GM18870 (cell line): ENCODE measurements at regions not wholly inside any gene's neighbourhood (a gene's known extent, or its start where the extent isn't known, plus 50 kb on each side); places are given as distances from the start of the nearest gene placed in this dataset.
"Not testable (repeated sequence)": the region's sequence is repeated elsewhere in the genome, so short reads cannot be mapped to it uniquely, and the experiment has no call there.

Experiments
- ATAC-seq: cut with Tn5 transposase; IDR thresholded peaks from one replicate; pipeline ENCODE4 v1.9.1; 2021; ENCODE audit warnings: moderate library complexity; ENCODE audit not compliant: unreplicated experiment

DNA sequence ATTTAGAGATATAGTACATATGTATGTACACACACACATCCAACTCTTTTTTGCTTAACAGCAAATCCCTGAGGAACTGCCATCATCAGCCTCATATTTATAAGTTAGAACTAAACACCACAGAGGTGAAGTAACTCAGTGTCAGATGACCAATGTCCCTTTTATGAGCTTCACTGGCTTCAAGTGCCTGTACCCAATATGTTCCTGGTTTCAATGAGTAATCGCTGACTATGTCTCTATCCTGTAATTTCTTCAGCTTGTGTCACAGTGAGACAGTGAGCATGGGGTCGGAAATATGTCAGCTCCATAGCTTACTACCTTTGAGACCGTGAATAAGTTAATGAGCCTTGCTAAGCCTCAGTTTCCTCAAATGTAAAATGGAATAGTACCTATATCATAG lies 136.2 kb upstream of the RASGEF1B start:
- ATAC-seq = no peak

DNA sequence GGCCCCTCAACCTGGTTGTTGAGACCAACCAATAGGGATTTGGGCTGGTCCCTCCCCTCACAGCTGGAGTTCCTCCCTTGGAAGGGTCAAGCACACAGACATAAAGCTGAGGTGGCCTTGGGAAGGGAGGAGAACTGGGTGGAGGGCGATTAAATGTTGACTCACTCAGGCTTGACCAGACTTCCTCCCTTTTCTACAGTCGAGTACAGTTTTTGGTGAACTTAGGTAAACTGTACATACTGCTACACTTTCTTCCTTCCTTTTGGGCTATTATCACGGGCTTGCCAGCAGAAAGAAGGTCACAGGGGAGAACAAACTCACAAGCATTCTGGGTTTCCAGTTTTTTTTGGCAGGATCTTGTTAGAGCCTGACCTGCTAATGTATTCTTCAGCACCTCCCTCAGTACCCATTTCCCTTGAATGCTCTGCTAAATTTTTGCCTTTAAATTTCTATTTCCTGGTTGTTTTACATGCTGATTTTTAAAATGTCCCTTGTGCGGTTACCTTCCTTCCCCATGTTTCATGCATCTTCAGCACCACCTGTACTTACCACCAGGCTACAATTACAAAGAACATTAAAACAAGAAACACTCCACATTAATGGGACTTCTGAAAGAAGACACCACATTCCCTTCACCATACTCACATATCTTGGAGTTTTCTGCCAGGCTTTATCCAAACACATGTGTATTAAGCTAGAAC lies 135.2 kb upstream of the RASGEF1B start:
- no peak for ATAC-seq

DNA sequence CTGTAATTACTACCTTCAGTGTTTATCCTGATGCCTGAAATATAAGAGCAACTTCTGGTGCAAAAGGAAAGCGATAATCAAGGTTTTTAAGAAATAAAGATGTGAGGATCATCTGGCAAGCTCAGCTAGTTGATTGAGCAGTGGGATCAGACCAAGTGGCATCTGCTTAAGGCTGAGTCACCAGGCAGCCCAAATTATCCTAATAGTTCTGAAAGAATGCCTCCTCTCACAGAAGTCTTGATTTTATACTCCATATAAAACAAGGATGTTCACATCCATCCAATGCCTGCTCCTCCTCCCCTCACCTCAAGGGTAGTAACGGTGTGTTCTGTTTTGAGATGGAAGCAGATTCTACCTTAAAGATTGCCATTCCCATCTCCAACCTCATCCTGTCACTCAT lies 134.5 kb upstream of the RASGEF1B start:
- ATAC-seq = no peak

DNA sequence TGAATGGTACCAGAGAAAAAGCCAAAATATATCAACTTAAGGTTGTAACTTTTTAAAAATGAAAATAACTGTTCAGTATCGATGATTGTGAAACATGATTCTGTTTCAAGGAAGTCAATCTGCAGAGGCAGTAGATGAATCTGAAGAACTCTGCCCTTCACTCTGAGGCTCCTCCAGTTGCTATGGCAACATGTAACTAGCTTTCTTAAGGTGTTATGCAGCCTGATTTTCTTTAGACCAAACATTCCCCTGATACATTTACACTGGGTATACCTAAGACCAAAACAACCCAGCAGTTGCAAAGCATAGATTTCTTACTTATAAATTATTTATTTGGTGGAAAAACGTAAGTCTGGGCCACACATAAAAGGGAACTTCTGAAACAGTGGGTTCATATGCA lies 133.6 kb upstream of the RASGEF1B start:
- no peak for ATAC-seq

DNA sequence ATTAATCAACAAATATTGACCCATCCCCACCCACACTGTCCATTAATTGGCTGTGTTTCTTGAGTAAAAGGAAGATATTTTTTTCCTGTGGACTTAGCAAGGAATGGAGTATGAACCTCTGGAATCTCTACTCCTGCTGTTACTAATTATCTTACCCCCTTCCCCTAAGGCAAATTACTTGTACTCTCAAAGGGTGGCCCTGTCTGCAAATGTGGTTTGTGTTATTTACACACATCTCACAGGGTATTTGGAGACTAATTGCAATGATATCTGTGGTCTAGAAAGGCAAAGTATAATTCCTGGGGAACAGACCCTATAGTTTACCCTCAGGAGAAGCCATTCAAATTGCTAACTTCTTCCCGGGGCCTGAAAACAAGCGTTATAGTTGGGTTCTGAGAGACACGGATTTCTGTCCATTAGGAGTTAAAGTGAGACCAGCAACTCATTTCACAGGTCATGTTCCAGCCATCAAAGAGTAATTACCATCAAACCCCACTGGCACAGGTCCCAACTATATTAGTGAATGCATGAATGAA lies 133.0 kb upstream of the RASGEF1B start:
- ATAC-seq = no peak

DNA sequence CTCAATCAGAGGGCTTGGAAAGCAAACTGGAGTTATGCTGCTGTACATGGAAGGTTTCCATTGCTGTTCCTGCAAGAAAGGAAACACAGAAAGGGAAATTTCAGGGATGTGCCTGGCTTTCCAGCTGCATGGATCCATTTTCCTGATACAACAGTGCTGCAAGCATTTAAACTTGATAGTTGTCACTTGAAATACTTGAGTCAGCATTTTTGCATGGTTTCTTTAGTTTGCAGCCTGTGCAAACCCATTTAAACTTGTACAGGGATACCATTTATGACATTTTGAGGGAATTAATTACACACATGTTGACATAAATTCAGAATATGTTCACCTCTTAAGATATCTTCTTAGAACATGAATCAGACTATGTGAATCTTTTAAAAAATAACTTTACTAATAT lies 131.1 kb upstream of the RASGEF1B start:
- ATAC-seq = no peak

DNA sequence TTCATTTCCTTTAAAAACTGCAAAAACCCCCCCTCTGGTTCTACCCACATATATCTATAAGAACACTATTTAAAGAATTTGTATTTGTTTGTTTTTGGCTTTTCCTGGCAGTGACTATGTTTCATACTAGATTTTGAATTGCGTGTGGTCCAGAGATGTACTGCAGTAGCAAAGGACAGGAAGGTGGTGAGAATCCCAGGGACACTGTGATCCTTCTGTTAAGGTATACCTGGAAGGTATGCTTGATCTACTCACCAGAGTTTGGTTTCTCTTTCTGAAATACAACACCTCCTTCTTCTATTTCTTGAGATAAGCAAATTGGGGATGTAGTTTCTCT lies 129.6 kb upstream of the RASGEF1B start:
- ATAC-seq = no peak

DNA sequence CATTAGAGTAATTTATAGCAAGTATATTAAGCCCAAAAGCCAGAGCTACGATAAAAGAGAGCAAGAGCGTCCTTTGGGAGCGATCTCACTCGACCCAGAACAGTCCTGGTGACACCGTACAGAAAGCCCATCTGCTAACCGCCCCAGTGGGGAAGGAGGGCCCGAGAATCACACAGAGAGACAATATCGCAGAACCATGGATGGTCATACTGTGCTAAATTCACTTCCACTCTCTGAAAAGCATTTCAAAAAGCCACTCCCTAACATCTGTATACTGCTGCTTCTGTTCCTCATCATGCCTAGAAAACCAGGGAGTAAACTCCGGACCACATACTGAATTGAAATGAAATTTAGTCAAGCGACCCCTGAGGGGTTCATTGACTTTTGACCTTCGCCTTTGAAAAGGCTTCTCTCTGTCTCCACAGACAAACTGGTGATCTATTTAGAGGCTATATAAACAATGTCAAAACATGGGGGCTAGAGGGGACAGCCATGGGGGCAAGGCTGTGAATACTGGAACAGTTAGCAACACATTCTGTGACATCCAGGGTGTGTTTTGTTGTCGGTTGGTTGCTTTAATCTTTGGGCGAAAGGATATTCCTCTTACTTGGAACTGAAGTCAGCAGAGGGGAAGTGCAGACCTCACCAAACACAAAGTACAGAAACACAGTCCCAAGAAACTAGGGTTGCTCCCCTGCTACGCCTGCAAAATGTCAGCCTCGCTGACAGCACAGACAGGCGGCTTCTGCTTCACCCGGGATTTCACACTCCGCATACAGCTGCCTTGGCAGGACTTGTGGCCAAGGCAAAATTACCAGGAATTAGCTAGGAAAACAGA lies 129.0 kb upstream of the RASGEF1B start:
- no peak for ATAC-seq

DNA sequence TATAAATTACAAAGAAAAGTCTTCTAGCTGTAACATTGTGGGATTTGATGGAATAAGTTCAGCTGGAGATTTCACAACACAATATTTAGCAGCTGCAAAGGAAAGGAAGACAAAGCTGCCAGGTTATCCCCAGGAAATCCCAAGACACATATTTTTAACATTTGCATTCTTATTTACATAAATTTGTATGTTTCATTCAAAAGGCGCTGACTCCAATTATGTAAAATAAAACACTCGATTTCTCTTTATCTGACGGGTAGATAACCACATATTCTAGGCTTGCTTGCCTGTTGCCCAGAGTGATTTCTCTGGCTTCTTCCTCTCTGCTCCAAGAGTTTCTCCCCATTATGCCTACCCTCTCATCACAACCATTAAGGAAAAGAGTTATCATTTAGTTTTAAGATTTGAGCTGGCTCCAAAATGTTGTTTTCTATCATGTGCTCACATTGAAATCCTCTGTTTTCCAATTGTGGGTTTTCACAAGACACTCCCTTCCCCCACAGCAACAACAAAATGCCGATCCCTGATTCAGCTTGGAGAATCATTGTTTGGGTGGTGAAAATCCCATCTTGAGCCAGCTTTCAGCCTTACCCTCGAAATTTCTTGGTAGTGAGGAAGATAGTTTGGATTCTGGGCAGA lies 128.2 kb upstream of the RASGEF1B start:
- ATAC-seq = no peak

DNA sequence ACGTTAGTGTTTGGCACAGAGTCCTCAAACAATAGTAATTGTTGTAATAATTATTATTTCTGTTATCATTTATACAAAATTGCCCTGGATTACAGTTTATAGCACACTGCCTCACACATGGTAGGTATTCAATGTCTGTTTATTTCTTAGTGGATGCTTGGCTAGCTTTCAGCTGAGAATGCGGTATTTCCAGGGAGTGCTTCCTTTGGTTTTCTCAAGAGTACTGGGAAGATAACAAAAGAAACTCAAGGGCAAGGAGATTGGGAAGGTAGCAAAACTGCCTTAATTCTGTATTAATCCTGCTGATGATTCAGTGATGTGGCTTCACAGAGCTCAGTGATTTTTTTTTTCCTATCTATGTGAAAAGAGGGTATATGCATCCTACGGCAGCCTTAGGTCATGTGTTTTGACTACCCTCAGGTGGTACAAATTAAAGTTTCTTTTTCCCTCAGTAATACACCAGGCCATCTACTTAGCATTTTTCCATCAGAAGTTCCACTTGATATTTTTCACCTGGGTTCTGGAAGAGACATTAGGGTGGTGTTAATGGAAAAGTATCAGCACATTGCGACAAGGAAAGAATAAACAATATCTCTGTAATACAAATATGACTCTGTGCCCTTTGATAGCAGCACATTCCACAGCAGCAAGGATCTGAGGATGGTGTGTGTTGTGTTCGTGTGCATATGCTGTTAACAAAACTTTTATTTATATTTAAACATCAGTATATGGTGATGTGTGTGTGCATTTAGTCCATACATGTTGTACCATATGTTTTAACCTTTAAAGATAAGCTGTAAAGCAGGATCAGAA lies 124.3 kb upstream of the RASGEF1B start:
- no peak for ATAC-seq

DNA sequence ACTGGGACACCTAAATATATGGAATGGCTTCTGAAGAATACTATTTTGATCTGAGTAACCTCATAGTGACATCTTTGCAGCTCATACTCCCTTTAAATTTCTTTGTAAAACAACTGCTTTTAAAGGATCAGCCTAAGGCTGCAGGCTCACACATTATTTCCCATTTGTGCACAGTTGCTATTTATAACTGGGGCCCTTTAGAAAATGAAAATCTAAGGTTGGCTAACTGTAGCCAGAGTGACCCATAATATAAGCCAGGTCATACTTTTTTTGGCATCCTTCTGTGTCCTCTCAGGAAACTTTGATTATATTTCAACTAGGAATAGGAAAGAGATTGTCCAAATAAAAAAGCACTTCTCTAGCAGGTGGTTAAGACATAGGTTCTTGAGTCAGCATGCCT lies 123.6 kb upstream of the RASGEF1B start:
- no peak for ATAC-seq

DNA sequence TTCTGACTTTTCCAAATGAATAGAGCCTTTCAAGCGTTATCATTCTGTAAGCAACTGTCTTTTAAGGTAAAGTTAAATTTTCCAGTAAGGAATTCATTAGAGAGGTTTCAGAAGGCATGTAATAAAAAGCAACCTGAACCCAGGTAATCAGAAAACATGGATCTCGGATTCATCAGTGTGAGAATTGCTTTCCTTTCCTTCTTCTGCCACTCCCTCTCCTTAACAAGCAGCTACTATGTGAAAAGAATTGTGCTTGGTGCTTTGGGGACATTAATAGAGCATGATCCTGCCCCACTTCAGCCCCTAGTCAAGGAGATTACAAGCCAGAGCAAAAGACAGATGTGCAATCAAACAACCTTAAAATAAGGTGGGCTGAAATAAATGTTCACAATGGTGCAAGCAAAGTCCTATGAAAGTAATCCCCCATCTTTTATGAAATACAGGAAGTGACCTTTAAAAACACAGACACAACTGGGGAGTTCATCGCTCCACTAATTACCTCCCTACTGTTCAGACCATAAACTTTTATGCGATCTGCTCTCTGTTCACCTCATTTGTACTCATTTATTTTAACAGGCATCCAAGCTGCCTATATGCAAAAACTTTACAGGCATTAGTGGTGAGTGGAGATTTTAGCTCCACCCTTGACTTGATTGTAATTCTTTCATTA lies 122.9 kb upstream of the RASGEF1B start:
- ATAC-seq = no peak

DNA sequence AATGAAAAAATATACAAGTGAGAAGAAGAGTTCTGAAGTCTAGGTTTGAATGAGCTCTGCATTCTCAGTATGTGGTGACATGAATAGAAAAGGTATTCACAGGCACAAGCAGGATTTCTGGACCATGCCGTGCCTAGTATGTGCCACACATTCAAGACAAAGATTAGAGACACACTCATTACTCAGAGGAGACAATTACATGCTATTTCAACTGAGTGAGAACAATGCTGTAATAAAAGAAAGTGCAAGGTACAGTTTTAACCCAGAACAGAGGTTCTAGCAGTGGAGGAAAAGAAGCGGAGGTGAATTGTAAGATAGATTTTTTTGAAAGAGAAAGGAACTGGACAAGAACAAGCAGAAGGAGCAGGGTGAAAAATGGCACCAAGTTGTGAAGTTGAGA lies 121.0 kb upstream of the RASGEF1B start:
- ATAC-seq = no peak

DNA sequence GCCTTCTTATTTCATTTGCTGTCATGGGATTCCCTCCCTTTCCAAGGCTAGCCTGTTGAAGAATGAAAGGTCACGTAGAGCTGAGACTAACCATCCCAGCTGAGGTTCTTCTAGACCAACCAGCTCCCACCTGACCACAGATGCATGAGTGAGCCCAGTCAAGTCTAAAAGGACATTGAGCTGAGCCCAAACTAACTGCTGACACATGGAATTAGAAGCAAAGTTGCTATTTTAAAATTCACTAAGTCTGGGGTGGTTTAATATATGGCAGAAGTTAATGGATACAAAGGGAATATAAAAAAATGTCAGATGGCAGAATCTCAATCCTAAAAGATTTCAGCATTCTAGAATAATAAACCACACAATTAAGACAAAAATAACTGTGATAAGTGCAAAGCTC lies 118.9 kb upstream of the RASGEF1B start:
- no peak for ATAC-seq

DNA sequence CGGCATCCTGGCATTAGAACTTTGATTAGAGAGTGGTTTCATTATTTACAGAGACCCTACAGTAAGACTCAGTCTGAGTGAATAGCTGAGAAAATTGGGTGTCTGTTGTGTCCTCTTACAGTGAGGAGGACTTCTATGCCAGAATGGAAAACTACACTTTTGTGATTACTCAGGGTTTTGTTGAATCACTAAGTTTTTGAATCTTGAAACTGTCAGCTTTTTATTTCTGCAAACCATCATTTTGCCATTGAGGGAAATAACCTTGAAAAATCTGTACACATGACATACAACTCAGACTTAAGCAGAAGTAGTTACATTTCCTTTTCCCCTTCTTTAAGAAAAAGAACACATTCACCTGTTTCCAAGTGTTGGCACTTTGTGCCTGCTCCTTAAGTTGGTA lies 117.6 kb upstream of the RASGEF1B start:
- no peak for ATAC-seq

DNA sequence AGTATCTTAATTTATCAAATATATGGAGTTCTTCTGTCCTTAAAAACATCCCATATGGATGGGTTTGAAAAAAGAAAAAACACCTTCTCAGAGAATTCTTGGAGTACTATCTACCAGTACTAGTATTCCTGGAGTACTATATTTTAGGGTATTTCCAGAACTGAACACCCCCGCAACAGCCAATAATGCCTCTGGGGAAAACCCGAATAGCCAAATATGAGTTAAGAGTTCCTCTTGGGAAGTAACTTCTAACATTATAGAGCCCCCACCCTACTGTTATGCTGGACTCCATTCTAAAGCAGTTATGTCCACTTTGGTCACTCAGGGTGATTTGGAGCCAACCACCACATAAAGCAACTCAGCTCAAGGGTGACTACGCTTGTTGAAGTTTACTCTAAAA lies 115.0 kb upstream of the RASGEF1B start:
- ATAC-seq = no peak

DNA sequence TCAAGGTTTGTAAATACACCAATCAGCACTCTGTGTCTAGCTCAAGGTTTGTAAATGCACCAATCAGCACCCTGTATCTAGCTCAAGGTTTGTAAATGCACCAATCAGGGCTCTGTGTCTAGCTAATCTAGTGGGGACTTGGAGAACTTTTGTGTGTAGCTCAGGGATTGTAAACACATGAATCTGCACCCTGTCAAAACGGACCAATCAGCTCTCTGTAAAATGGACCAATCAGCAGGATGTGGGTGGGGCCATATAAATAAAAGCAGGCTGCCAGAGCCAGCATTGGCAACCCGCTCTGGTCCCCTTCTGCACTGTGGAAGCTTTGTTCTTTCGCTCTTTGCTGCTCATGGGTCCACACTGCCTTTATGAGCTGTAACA lies 109.3 kb upstream of the RASGEF1B start:
- not testable (repeated sequence) for ATAC-seq

DNA sequence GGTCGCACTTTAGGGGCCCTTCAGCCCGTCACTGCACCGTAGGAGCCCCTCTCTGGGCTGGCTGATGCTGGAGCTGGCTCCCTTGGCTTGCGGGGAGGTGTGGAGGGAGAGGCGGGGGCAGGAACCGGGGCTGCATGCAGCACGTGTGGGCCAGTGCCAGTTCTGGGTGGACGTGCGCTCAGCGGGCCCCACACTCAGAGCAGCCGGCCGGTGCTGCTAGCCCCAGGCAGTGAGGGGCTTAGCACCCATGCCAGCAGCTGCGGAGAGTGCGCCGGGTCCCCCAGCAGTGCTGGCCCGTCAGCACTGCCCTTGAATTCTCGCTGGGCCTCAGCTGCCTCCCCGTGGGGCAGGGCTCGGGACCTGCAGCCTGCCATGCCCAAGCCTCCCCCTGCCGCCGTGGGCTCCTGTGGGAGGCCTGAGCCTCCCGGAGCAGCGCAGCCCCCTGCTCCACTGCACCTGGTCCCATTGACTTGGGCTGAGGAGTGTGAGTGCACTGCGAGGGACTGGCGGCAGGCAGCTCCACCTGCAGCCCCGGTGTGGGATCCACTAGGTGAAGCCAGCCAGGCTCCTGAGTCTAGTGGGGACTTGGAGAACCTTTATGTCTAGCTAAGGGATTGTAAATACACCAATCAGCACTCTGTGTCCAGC lies 108.8 kb upstream of the RASGEF1B start:
- ATAC-seq = no peak

DNA sequence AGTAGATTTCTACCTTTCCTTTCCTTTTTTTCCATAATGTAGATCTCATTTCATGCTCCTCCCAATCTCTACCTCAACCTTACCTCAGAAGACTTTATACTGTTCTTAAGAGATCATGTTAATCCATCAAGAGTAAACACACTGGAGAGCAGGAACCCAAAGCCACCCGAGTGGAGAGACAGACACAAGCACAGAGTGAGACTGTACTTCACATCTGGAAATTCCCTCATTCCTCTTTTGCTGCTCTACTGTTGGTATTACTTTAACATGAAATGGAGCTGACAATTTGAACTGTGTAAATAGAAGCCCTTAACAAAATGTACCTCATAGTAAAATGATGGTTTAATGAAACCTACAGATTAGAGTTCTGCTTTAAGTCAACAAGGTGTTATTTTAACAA lies 105.7 kb upstream of the RASGEF1B start:
- ATAC-seq = no peak

DNA sequence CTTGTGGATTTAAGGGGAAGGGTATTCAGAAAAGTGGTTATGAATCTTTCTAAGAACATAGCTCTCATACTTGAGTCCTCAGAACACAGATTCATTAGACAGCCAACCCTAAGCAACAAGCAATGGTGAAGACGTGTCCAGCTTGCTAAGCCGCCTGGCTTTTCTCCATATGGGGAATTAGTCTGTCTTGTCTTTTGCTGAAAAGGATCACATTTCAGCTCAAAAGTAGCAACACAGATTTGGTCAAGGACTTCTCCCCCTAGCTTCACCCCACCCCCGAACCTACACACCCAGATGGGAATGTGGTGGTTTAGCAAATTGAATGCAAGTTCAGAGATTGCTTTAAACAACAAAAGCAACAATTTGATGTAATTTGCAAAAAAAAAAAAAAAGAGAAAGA lies 103.3 kb upstream of the RASGEF1B start:
- ATAC-seq = no peak
